NCI-H2196 (cell line): ENCODE measurements at regions not wholly inside any gene's neighbourhood (a gene's known extent, or its start where the extent isn't known, plus 50 kb on each side); places are given as distances from the start of the nearest gene placed in this dataset.
"Not testable (repeated sequence)": the region's sequence is repeated elsewhere in the genome, so short reads cannot be mapped to it uniquely, and the experiment has no call there.

ENCODE experiments used
- DNase-seq: peaks from one replicate; lab custom pipeline; 2025; ENCODE audit not compliant: unreplicated experiment; lab: John Stamatoyannopoulos, UW

DNA sequence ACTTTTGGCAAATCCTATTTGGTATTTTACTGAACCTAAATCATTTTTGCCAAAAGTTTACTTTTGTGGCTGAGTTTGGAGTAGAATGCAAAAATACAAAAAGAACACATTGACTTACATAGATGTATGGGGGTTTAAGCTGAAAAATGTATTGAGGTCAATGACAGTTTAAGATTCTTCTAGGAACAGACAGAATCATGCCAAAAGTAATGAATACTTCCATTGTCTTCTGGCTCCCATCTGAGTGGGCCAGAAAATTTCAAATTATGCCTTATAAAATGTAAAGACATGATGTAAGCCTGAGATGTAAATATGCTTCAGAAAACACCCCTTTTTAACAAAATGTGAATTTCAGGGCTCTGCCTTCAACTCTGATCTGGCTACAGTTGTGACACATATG lies 375.1 kb upstream of the DPH6 start:
- no peak for DNase-seq

DNA sequence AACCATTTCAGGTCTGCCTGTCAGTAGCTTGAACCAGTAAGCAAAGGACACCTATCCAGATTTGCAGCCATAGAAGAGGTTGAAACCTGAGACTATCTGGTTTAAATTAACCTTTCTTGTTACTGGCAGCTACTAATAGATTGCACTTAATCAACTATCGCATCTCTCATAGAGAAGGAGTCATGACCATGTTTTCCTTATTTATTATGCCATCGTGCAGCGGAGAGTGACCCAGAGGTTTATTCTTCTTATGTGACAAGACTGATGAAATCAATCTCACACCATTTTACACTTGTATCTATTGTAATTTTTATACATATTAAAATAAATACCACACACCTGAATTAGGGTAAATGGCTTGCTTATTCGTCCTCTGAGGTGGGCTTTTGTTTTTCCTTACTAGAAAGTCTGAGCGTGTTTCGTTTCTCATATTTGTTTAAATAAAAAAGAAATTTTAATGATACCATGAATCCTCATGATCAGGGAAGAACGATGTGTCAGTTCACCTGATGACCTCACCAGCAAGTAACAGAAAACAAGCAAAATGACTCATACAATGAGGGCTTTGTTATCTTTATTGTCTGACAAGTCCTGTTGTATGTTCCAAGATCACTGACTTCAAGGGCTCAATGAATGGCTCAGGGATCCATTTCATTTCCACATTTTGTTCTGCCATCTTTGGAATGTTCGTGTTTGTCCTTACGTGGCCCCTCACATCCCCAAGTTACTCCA lies 379.5 kb upstream of the DPH6 start:
- no peak for DNase-seq

DNA sequence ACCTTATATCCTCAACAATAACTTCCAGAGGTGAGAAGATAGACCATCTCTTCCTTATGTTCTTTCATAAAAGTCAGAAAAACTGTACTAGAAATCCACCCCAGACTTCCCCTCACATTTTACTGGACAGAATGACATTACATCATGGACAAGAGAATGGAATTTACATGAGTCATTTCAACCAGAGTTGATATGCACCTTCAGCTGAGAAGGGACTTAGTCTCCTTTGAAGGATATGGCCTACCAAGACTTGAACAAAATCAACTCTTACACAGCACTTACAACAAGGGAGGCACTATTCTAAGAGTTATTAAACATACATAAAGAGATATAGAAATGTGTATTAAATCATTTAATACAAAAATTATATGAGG lies 380.0 kb upstream of the DPH6 start:
- no peak for DNase-seq

DNA sequence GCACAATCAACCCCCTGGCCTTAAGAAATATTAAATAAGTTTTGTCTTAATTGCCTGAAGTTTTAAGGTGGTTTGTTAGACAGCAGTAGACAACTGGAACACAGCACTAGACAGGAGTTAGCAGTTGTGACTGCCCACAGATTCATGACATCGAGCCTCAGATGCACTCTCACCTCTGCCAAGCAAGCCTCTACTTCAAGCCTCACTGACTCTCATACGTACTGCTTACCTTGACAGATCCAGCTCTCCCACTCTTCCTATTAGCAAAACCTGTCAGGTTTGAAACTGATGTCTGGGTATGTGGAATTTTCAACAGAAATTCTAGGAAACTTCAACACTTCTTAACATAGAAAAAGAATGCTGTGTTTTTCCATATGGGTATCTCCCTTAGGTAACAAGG lies 382.9 kb upstream of the DPH6 start:
- no peak for DNase-seq

DNA sequence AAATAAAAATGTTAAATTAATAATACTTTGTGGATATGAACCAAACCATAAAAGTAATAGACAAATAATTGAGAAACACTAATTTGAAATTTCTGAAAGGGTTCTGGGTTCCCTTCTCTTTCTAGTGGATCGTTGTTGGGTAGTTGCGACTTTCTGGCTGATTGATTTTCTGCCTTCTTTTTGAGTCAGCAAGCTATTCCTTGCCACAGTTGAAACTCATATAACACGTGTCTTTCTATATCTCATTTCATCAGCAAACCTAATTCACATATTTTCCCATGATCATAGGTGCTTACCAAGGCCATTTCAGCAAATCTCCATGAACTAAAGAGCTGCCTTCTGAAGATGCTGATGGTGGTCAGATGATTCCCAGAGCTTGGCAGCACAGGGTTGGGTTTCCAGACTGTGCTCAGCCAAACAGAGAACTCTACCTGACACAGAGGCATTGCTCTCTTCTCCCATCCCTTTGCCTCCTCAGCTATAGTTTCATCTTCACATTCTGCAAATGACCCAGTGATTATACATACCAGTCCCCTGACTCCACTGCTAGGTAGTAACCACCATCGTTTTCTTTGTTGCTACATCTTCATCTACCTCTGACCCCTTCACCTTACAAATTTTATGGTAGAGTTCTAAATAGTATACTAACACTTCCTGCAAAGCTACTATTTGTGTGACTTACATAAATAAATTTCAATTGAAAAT lies 383.9 kb upstream of the DPH6 start:
- DNase-seq, result no peak

DNA sequence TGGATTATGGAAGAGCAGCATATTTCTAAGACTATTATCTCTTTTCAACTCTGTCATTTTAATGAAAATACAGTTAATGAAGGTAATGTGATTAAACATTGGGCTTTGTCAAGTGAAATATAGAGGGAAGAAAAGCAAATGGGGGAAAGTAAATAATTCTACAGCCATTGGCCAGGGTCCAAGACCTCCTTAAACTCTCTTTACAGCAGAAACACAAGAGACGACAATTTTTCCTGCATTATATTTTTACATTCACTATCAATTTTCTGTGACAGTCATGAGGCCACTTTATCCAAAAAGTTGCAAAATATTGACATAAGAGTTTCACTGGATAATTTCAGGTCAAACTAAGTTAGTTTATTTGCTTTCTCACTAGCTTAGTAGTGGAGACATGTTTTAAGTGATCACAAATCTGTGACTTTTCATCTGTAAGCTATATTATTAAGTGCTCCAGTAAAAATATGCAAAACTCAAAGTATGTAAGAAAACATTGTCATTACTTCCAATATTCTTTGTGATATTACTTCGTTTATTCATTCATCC lies 385.9 kb upstream of the DPH6 start:
- no peak for DNase-seq

DNA sequence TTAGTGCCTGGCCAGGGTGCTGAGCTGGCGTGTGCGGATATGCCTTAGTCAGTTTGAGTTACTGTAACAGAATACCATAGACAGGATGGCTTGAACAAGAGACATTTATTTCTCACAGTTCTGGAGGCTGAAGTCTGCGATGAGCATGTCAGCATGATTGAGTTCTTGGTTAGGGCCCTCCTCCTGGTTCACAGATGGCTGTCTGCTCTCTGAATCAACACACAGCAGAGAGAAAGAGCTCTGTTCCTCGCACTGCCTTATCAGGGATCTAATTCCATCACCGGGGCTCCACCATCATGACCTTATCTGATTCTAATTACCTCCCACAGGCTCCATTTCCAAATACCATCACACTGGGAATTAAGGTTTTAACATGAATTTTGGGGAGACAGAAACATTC lies 386.6 kb upstream of the DPH6 start:
- DNase-seq, result no peak

DNA sequence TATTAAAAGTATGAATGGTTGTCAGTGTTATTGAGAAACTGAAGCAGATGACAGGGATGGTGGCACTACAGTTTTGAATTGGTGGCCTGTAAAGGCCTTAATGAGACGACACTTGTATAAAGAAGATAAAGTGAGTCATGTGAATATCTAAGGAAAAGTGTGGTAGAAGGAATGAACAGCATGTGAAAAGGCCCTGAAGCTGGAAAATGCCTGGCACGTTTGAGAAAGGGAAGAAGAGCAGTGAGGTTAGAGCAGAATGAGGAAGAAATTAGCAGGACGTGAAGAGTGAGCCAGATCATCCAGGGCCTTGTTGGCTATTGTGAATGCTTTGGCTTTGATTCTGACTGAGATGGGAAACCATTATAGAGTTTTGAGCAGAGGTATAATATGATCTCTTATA lies 387.6 kb upstream of the DPH6 start:
- no peak for DNase-seq

DNA sequence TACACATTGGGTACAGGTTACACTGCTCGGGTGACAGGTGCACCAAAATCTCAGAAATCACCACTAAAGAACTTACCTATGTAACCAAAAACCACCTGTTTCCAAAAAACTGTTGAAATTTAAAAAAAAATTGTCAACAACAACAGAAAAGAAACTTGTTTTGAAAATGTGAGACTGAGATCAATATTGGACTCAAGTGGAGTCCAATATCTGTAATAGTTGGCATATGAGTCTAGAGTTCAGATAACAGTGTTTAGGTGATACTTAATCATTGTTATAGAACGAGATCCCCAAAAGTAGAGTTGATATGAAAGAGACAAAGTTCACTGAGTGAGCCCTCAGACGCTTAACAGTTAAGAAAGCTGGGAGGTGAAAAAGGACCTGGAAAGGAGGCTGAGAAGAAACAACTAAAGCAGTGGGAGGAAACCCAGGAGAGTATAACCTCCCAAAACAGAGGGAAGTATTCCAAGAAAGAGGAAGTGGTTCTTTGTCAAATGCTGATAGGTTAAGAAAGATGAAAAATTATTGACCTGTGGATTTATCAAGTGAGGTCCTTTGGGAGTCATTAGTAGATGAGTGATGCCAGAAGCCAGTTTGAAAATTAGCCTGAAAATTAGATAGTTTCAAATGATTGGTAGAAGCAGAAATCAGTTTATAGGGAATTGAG lies 388.6 kb upstream of the DPH6 start:
- DNase-seq, result no peak

DNA sequence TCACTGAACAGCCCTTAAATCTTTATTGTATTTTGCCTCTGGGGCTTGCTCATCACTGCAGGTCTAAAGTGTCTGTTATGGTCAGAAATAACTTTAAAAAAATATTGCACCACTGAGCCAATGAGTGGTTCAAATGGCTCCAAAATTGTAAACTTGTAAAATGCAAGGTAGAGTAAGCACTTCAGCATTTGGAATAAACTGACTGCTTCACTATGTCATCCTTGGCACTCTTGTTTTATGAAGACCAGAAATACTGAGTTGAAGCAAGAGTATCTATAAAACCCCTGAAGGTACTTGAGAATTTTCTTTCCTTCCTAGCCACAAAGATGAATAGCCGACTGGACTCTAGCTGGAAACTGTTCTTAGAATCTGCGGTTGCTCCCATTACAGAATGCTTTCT lies 390.3 kb upstream of the DPH6 start:
- DNase-seq, result no peak

DNA sequence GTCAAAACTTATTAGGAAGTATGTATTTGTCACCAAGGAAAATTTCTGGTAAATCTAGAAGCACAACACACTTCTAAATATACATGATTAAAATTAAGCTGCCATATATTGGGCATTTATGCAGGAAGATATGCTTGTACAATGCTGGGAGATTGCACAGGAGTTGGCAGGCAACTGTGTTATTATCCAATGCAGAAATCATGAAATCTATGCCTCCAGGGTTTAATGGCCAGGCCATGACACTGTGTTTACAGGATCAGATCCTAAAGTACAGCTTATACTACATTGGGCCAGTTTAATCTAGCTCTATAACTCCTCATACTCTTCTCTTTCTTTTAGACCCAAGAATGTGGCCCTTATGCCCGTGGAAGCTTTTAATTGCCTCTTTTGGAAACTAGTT lies 391.4 kb upstream of the DPH6 start:
- DNase-seq, result no peak

DNA sequence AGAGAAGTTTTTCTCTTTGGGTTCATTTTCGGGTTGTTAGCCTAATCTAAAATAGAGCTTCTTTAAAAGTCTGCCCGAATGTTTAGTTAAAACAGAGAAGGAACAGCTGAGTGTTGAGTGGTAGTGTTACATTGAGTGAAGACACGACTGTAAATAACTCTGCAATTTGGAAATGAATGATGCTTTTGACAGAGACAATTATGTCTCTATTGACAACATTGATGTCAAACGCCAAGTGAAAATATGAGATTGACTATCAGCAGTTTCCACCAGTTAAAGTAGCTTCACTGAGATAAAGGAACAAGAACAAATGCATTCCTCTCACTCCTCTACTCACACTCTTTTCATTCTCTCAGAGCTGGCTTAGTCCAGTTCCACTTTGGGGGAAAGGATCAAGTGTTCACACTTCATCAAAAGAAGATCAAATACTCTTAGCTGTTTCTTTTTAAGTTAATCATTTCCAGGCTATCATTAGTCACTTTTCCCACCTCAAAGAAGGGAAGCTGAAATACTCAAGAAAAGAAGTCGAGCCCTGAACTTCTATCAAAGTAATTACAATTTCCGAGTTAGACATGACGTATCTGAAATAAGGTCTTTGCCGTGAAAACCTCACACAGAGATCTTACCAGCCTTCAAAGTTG lies 399.1 kb upstream of the DPH6 start:
- DNase-seq, result no peak

DNA sequence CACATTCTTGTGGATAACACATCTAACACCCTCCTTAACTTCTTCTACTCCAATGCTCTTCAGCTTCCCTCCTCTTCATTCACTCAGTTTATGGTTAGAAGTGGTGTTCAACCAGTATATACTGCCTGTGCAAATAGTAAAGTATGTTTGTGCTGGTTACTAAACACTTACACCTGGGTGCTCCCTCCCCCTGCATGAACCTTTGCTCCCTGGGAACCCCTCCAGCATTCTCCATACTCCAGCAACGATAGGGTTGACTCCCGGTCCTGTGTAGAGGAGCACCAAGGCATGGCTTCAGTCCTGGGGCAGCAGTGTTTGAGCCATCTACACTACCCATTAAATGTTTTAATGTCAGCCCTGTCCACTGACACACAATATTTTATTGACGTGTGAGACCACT lies 407.5 kb upstream of the DPH6 start:
- no peak for DNase-seq

DNA sequence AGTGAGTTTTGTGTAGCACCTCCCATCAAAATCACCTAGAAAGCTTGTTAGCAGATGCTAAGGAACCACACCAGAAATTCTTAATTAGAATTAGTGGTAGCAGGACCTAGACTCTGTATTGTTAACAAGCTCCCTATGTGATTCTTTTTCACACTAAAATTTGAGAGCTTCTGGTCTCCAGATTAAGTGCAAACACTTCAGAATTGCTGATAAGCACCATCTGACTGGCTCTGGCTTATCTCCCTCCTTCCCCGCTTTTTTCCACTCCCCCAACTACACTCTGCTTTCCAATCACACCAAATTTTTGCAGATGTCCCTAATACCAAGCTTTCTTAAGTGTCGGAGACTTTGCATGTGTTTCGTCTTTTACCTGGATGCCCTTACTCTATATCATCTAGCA lies 410.1 kb upstream of the DPH6 start:
- no peak for DNase-seq

DNA sequence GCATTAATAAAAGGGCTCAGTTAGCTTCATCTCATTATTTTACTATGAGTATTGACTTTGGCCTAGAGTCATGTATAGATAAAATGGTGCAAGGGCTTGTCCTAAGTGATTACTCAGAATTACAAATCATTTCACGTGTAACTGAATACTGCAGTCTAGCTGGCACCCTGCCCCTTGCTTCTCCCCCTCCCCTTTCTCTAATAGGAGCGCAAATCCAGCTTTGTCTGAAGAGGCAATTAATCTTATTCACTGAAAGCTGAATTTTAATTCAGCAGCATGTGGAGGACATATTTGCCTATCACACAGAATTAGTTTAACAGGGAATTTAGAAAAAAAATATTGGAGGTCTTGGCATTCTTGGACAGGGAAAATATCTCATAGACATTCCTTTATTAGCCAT lies 412.1 kb upstream of the DPH6 start:
- DNase-seq, result no peak

DNA sequence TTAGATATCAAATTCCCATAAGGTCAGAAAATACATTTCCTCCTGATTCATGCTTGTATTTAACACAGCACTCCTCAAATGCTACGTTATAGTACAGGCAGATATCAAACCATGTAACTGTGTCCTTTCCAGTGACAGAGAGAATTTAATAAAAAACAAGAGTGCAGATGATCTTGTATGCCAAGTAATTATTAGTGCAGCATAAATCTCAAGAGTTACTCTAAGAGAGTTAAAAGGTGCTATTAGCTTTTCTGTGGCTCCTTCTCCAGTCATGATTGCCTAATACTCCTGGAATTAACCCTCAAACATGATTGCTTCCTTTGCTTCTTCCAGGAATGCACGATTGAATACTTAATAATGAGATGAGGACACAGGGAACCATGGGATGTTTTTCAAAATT lies 413.0 kb upstream of the DPH6 start:
- no peak for DNase-seq

DNA sequence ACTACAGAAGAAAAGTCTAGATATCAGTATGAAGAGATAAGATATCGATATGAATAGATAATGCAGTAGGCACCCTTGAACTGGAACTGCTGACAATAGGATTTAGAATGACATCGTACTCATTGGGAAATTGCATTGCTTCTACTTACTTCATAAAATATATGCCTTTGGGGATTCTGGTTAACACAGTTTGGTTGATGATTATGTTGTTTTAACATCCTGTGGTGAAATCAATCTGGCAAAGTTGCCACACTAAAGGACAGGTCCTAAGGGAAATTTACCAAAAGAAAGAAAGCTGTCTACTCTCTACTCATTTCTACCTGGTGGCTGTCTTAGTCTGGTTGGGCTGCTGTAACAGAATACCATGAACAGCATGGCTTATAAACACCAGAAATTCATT lies 417.4 kb upstream of the DPH6 start:
- DNase-seq, result no peak

DNA sequence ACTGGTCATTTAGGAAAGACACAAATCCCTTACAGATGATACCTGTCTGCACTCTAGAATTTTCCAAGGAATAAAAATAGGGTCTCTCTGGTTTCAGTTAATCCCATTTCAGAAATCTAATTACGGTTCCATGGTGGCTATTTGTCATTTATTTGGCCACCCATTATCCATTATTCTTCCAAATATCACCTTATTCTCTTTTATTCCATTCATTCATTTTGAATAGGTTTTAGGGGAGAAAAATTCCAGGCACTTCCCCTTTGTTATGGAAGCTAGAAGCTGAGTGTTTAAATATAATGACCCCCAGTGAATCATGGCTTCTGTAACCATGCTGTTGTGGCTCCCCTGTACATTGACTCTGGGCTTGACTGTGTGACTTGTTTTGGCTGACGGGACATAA lies 420.8 kb upstream of the DPH6 start:
- no peak for DNase-seq

DNA sequence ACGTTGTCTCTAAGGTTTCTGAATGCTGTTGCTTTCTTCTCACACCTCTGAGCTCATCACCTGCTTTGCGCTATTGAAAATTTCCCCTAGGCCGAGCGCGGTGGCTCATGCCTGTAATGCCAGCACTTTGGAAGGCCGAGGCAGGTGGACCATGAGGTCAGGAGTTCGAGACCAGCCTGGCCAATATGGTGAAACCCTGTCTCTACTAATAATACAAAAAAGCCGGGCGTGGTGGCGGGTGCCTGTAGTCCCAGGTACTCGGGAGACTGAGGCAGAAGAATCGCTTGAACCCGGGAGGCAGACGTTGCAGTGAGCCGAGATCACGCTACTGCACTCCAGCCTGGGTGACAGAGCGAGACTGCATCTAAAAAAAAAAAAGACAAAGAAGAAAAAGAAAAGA lies 422.0 kb upstream of the DPH6 start:
- not testable (repeated sequence) for DNase-seq

DNA sequence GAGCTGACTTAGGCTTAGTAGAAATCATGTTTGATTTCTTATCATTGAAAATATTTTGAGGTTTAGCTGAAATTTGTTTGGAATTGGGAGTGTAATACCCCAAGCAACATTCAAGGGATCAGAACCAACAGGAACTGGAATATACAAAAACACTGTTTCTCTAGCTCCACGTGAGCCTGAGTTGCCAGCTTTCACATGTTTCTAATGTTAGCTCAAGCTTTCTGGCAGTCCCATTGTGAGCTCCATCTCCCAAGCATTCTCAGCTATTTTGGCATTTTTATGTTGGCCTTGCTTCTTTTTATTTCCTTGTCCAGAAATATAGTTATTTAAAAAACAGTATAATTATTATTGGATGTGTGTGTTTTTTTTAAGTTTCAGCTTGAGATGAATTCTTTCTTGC lies 427.1 kb upstream of the DPH6 start:
- no peak for DNase-seq

DNA sequence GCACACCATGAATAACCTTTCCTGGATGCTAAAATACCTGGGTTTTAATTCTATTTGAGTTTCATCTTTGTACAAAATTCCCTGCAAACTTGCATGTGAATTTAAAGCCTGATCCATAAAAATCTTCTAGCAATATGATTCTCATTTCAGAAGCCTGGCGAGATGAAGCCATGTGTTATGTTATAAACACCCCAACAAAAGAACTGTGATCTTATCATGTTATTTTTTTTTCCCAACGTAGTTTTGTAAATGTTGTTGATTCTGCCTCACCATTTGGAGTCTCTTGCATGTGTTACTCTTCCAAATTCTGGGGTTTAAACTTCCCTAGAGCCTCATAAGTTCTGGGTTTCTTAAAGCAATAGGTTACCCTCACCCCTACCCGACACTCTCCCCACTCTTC lies 428.1 kb upstream of the DPH6 start:
- no peak for DNase-seq

DNA sequence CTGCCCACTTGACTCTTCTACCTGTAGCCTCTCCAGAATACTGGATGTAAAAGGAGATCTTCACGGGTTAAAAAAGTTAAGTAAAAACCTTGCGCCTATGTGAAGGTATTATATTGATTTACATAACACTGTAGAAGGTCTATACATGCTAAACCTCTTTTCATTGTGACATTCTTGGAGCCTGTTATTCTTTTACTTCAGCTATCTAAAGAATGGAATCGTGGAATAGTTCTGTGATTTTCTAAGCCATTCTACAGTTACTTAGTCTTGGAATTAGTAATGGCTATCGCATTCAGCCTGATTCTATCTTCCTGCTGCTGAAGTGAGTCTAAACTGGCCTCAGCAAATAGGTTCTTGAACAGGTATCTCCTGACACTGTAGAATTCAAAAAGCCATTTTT lies 430.0 kb upstream of the DPH6 start:
- no peak for DNase-seq
